Calu3 (cell line): ENCODE measurements at regions not wholly inside any gene's neighbourhood (a gene's known extent, or its start where the extent isn't known, plus 50 kb on each side); places are given as distances from the start of the nearest gene placed in this dataset.

ENCODE experiments used
- BruUV-seq: library from RNA; stranded (reverse); fragments of 400-500 nt; replicated peaks from 2 replicates; lab custom pipeline; 2021; lab: Mats Ljungman, UMichigan
- CTCF ChIA-PET: fragments of 300-600 bp; sonication (Branson Sonifier 250); formaldehyde crosslinking; loops from one replicate; lab custom pipeline; 2022; ENCODE audit warnings: antibody characterized with exemption; lab: Charles Lee
- DNase-seq: peaks from one replicate; pipeline ENCODE4 v3.0.0; 2022
- H3K27ac Mint-ChIP-seq: one replicate; pipeline ENCODE4 v1.8.0; 2022; ENCODE audit warnings: mixed read lengths; ENCODE audit not compliant: unreplicated experiment
- H3K27me3 Mint-ChIP-seq: one replicate; pipeline ENCODE4 v1.8.0; 2022; ENCODE audit warnings: mixed read lengths; ENCODE audit not compliant: unreplicated experiment
- H3K36me3 Mint-ChIP-seq: one replicate; pipeline ENCODE4 v1.8.0; 2022; ENCODE audit warnings: mild to moderate bottlenecking, moderate library complexity, mixed read lengths; ENCODE audit not compliant: insufficient read depth, unreplicated experiment
- H3K4me1 Mint-ChIP-seq: one replicate; pipeline ENCODE4 v1.8.0; 2022; ENCODE audit warnings: mild to moderate bottlenecking, low read depth, mixed read lengths; ENCODE audit not compliant: unreplicated experiment
- H3K4me3 Mint-ChIP-seq: one replicate; pipeline ENCODE4 v1.8.0; 2022; ENCODE audit warnings: mild to moderate bottlenecking, low read depth, moderate library complexity, mixed read lengths; ENCODE audit not compliant: unreplicated experiment
- H3K9me3 Mint-ChIP-seq: one replicate; pipeline ENCODE4 v1.8.0; 2022; ENCODE audit warnings: low read depth, mixed read lengths; ENCODE audit not compliant: unreplicated experiment
- CTCF ChIP-seq: fragments of 200-600 bp; IDR thresholded peaks from one replicate; pipeline ENCODE4 v1.8.0; 2022; ENCODE audit warnings: antibody characterized with exemption; ENCODE audit not compliant: unreplicated experiment
- intact Hi-C: fragments of 100-400 bp; cut with micrococcal nuclease; formaldehyde crosslinking; loops from one replicate; pipeline ENCODE4 v1.10.0; 2022; ENCODE audit not compliant: unreplicated experiment

GRCh38 chr20:7361321-7361720 is 578.9 kb downstream of the HAO1 start:
- no peak overlapping the region for H3K27ac Mint-ChIP-seq
- TF ChIP-seq CTCF, result no peak
- intact Hi-C loops, result no loop called here
- DNase-seq, result no peak
- CTCF ChIA-PET, result no interaction called here
- BruUV-seq, result no TSS peak
- no peaks in the 10 kb centered on the region for H3K36me3 Mint-ChIP-seq
- H3K4me3 Mint-ChIP-seq, result no peak overlapping the region
- H3K9me3 Mint-ChIP-seq, result peaks cover 5% of the 10 kb centered on the region
- H3K27me3 Mint-ChIP-seq, result peaks cover 10% of the 10 kb centered on the region
- H3K4me1 Mint-ChIP-seq, result no peaks in the 10 kb centered on the region

GRCh38 chr20:7361931-7362330 is 578.3 kb downstream of the HAO1 start:
- H3K9me3 Mint-ChIP-seq, result peaks cover 5% of the 10 kb centered on the region
- no TSS peak for BruUV-seq

GRCh38 chr20:7362601-7363000 is 577.7 kb downstream of the HAO1 start:
- CTCF ChIA-PET, result no interaction called here
- no peaks in the 10 kb centered on the region for H3K4me1 Mint-ChIP-seq
- no peak for TF ChIP-seq CTCF
- H3K9me3 Mint-ChIP-seq, result peaks cover 5% of the 10 kb centered on the region
- intact Hi-C loops, result no loop called here
- H3K27ac Mint-ChIP-seq, result no peak overlapping the region
- H3K27me3 Mint-ChIP-seq, result peaks cover 10% of the 10 kb centered on the region
- BruUV-seq, result no TSS peak
- no peak for DNase-seq
- no peak overlapping the region for H3K4me3 Mint-ChIP-seq
- H3K36me3 Mint-ChIP-seq, result no peaks in the 10 kb centered on the region

More at GRCh38 chr20:7361931-7362330, 578.3 kb downstream of the HAO1 start:
- no peak for DNase-seq
- Mint-ChIP-seq H3K36me3 (no peaks in the 10 kb centered on the region), H3K4me1 (no peaks in the 10 kb centered on the region), H3K27me3 (peaks cover 10% of the 10 kb centered on the region), H3K27ac (no peak overlapping the region), H3K4me3 (no peak overlapping the region)
- no peak for TF ChIP-seq CTCF
- intact Hi-C loops, result no loop called here
- CTCF ChIA-PET, result no interaction called here

GRCh38 chr20:7366189-7366588 is 574.1 kb downstream of the HAO1 start:
- Mint-ChIP-seq H3K36me3 (no peaks in the 10 kb centered on the region), H3K9me3 (peaks cover 5% of the 10 kb centered on the region), H3K4me1 (no peaks in the 10 kb centered on the region), H3K27me3 (no peaks in the 10 kb centered on the region), H3K4me3 (no peak overlapping the region), H3K27ac (no peak overlapping the region)
- no TSS peak for BruUV-seq
- no peak for DNase-seq
- intact Hi-C loops, result no loop called here
- CTCF ChIA-PET, result no interaction called here
- TF ChIP-seq CTCF, result no peak
